Breast epithelium (tissue), 4 donors: ENCODE measurements at regions not wholly inside any gene's neighbourhood (a gene's known extent, or its start where the extent isn't known, plus 50 kb on each side); places are given as distances from the start of the nearest gene placed in this dataset.
"Not testable (repeated sequence)": the region's sequence is repeated elsewhere in the genome, so short reads cannot be mapped to it uniquely, and the experiment has no call there.

Experiments used
- DNase-seq, 2 donors: peaks; one replicate each; pipeline ENCODE4 v3.0.0-alpha.2; 2019; ENCODE audit warnings: low spot score in 2 of 2
- H3K27ac ChIP-seq, 2 donors: fragments of 200-600 bp; sonication (generic) in 1 of 2; one replicate each; pipeline ENCODE4 v1.5.1; 2016 to 2019; ENCODE audit warnings: mild to moderate bottlenecking in 1 of 2
- H3K27me3 ChIP-seq, 2 donors: fragments of 200-600 bp; sonication (generic) in 1 of 2; one replicate each; pipeline versions ENCODE4 v1.5.1 to v1.6.0; 2017 to 2019; ENCODE audit warnings: control low read depth in 1 of 2, mild to moderate bottlenecking in 1 of 2
- H3K36me3 ChIP-seq: fragments of 200-600 bp; one replicate; pipeline ENCODE4 v1.5.1; 2019
- H3K4me1 ChIP-seq, 2 donors: fragments of 200-600 bp; sonication (generic); one replicate each; pipeline ENCODE4 v1.5.1; 2016 to 2019; ENCODE audit warnings: control low read depth in 1 of 2
- H3K4me3 ChIP-seq, 3 donors: fragments of 200-600 bp; sonication (generic); 1 replicate in 2 of 3; 2 replicates in 1 of 3; pipeline ENCODE4 v1.5.1; 2016 to 2019; ENCODE audit warnings: mild to moderate bottlenecking in 3 of 3, moderate library complexity in 2 of 3
- H3K9me3 ChIP-seq, 2 donors: fragments of 200-600 bp; sonication (generic) in 1 of 2; one replicate each; pipeline ENCODE4 v1.5.1; 2016 to 2019; ENCODE audit warnings: control low read depth in 1 of 2
- CTCF ChIP-seq, 3 donors: fragments of 450-650 bp; IDR thresholded peaks; one replicate each; pipeline ENCODE4 v1.5.1; 2016 to 2017; ENCODE audit warnings: antibody characterized with exemption in 3 of 3, mild to moderate bottlenecking in 3 of 3, moderate library complexity in 3 of 3
- POLR2A ChIP-seq: fragments of 450-650 bp; IDR thresholded peaks from one replicate; pipeline ENCODE4 v1.6.1; 2016; ENCODE audit warnings: antibody characterized with exemption, mild to moderate bottlenecking, moderate library complexity
- POLR2AphosphoS5 ChIP-seq, 3 donors: sonication (generic); formaldehyde crosslinking; IDR thresholded peaks; one replicate each; pipeline ENCODE4 v1.6.1; 2017; ENCODE audit warnings: antibody characterized with exemption in 3 of 3
- intact Hi-C: fragments of 100-400 bp; cut with DNase I; formaldehyde crosslinking; loops from one replicate; pipeline ENCODE4 v1.15.1; 2023; ENCODE audit warnings: low total_unique reads

- H3K4me1 ChIP-seq, result no peaks in the 10 kb centered on the region
- DNase-seq, result no peak
- intact Hi-C loops, result no loop called here
- H3K36me3 ChIP-seq, result no peaks in the 10 kb centered on the region
- TF ChIP-seq POLR2AphosphoS5 (IDR thresholded peaks at IDR 0.05) (no peak), CTCF (IDR thresholded peaks at IDR 0.05) (no peak)
- H3K9me3 ChIP-seq, result peaks cover 0 to 14% of the 10 kb centered on the region in 2 donors
- no peaks in the 10 kb centered on the region for H3K27me3 ChIP-seq
- H3K4me3 ChIP-seq, result no peak overlapping the region
- H3K27ac ChIP-seq, result no peak overlapping the region
Observed at GRCh38 chr5:23895614-23896013, 388.2 kb downstream of the PRDM9 start.

GRCh38 chr5:23930985-23931384, 423.6 kb downstream of the PRDM9 start:
- TF ChIP-seq POLR2A, result no peak
- no peak for TF ChIP-seq CTCF (IDR thresholded peaks at IDR 0.05)
- no peak for TF ChIP-seq POLR2AphosphoS5 (IDR thresholded peaks at IDR 0.05)
- no peak for DNase-seq
- Histone ChIP-seq H3K4me3 (no peak overlapping the region), H3K27me3 (no peaks in the 10 kb centered on the region), H3K9me3 (no peaks in the 10 kb centered on the region), H3K4me1 (no peaks in the 10 kb centered on the region), H3K36me3 (no peaks in the 10 kb centered on the region), H3K27ac (no peak overlapping the region)
- intact Hi-C loops, result no loop called here

- H3K27me3 ChIP-seq, H3K27ac ChIP-seq, H3K4me1 ChIP-seq, H3K36me3 ChIP-seq, H3K9me3 ChIP-seq, intact Hi-C loops, DNase-seq: not testable (repeated sequence)
- H3K4me3 ChIP-seq, result peak overlapping the region in 2 of 3 donors; percentile 5 to 27
Observed at GRCh38 chr5:23951261-23951928, 444.0 kb downstream of the PRDM9 start.

- no peak overlapping the region for H3K4me3 ChIP-seq
- H3K27me3 ChIP-seq, result no peaks in the 10 kb centered on the region
- TF ChIP-seq CTCF (IDR thresholded peaks at IDR 0.05) (no peak), POLR2AphosphoS5 (IDR thresholded peaks at IDR 0.05) (no peak), POLR2A (no peak)
- H3K27ac ChIP-seq, result no peak overlapping the region
- intact Hi-C loops, result no loop called here
- DNase-seq, result no peak
- H3K4me1 ChIP-seq, result no peaks in the 10 kb centered on the region
- no peaks in the 10 kb centered on the region for H3K36me3 ChIP-seq
- H3K9me3 ChIP-seq, result no peaks in the 10 kb centered on the region
Observed at GRCh38 chr5:23963449-23963848, 456.0 kb downstream of the PRDM9 start.

- no peak for DNase-seq
Observed at GRCh38 chr5:23977365-23977764, 470.0 kb downstream of the PRDM9 start.

More at GRCh38 chr5:23977365-23977764, 470.0 kb downstream of the PRDM9 start:
- Histone ChIP-seq H3K27ac (no peak overlapping the region), H3K4me1 (no peaks in the 10 kb centered on the region), H3K36me3 (no peaks in the 10 kb centered on the region), H3K9me3 (peaks cover 12 to 21% of the 10 kb centered on the region in 2 donors), H3K4me3 (no peak overlapping the region), H3K27me3 (no peaks in the 10 kb centered on the region)
- intact Hi-C loops, result no loop called here
- TF ChIP-seq POLR2AphosphoS5 (IDR thresholded peaks at IDR 0.05) (no peak), POLR2A (no peak), CTCF (IDR thresholded peaks at IDR 0.05) (no peak)
